ENCODE measurements at regions not wholly inside any gene's neighbourhood (a gene's known extent, or its start where the extent isn't known, plus 50 kb on each side); places are given as distances from the start of the nearest gene placed in this dataset.
"Not testable (repeated sequence)": the region's sequence is repeated elsewhere in the genome, so short reads cannot be mapped to it uniquely, and the experiment has no call there.

DNA sequence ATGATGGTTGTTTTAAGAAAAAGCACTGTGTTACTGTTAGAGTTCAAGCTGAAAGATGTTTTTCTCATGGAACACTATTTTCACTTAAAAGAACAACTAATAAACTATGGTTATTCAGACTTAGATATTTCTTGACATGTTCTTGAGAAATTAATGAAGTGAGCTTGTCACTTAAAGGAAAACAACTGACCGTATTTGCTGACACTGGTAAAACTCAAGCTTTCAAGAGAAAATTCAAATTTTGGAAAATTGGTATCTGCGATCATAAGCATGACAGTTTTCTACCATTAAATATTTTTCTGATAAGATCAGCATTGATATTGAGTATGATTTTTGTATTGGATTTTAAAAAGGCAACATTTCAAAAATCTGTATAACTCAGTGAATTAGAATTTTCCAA is 549.5 kb upstream of the ACTRT1 start:
- no peak for DNase-seq

- no peak for DNase-seq
Observed at GRCh38 chrX:128599632-128600031, 547.4 kb upstream of the ACTRT1 start.

GRCh38 chrX:128582036-128582435 is 529.8 kb upstream of the ACTRT1 start:
- DNase-seq: no peak

GRCh38 chrX:128581615-128582014 is 529.4 kb upstream of the ACTRT1 start:
- no peak for DNase-seq

- no peak for DNase-seq
Observed at GRCh38 chrX:128543114-128543513, 490.9 kb upstream of the ACTRT1 start.

- no peak for DNase-seq
Observed at GRCh38 chrX:128518508-128518907, 466.3 kb upstream of the ACTRT1 start.

GRCh38 chrX:128517691-128518090 is 465.5 kb upstream of the ACTRT1 start:
- no peak for DNase-seq

DNA sequence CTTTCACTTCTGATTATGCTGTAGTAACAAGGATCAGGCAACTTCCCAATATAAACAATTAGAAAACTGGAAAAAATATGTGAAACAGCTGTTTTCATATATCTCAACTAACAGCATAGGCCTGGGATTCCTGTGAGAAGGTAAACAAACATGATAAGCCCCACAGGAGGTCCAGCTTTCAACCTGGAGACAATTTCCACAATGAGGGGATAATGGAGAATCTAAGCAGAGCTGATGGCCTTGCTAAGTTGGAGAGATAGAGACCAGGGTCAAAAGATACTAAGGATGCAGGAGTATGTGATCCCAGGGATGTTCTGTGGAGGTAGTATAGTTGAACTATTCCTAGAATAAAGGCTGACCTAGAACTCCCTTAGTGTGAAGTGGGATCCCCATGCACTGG is 452.3 kb upstream of the ACTRT1 start:
- no peak for DNase-seq

DNA sequence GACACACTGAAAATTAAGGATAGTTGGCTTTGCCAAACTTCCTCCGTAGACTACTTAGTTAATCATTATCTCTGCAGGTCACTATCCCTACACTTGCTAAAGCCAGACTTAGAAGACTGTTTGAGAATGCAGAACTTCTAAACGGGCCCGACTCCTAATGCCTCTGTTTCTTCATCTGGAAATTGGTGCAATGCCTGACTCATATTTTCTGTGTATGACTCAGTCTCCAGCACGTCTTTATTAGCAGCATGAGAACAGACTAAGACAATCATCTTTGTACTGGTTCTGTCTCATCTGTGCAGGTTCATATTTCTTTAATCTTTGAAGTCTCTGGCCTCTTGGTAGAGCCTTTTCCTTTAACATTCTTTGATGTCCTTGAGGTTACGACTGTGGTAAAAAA is 411.9 kb upstream of the ACTRT1 start:
- DNase-seq: no peak

GRCh38 chrX:128460835-128461234 is 408.6 kb upstream of the ACTRT1 start:
- no peak for DNase-seq

- no peak for DNase-seq
Observed at GRCh38 chrX:128458888-128459287, 406.7 kb upstream of the ACTRT1 start.

GRCh38 chrX:128457674-128458073 is 405.5 kb upstream of the ACTRT1 start:
- no peak for DNase-seq

- no peak for DNase-seq
Observed at GRCh38 chrX:128439159-128439558, 387.0 kb upstream of the ACTRT1 start.

- no peak for DNase-seq
Observed at GRCh38 chrX:128438082-128438481, 385.9 kb upstream of the ACTRT1 start.

- no peak for DNase-seq
Observed at GRCh38 chrX:128436397-128437103, 384.3 kb upstream of the ACTRT1 start.

GRCh38 chrX:128425546-128425945 is 373.3 kb upstream of the ACTRT1 start:
- DNase-seq: no peak

GRCh38 chrX:128408842-128409241 is 356.6 kb upstream of the ACTRT1 start:
- no peak for DNase-seq

DNA sequence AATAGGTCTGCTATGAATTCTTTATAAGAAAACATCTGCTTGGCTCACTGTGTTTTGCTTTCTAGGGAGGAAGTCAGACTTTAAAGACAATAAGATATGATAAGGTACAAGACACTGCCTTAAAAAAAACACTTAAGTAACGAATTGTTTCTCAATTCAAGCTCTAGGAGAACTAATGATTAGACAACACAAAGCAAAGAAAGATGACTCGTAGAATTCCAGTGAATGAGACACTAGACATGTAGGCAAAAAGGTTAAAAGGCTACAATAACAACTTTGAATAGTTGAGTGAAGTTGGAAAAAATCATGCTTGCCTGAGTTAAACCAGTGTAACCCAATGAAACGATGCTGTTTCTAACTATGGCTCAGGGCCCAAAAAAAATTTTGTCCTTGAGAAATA is 344.4 kb upstream of the ACTRT1 start:
- no peak for DNase-seq

DNA sequence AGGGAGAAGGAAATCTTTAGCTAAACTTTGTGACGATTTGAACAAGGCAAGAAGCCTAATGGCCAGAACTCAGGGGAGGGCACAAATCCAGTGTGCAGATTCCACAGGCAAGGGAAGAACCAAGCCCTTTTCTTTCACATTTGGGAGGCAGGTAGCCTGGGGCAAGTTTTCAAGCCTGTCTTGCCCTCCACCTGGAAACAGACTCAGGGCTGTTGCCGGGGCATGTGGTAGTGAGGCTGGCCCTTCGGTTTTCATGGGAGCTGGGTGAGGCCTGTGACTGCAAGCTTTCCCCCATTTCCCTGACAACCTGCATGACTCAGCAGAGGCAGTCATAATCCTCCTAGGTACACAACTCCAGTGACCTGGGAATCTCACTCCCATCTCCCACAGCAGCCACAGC is 331.6 kb upstream of the ACTRT1 start:
- DNase-seq: not testable (repeated sequence)

- no peak for DNase-seq
Observed at GRCh38 chrX:128365492-128365891, 313.3 kb upstream of the ACTRT1 start.

DNA sequence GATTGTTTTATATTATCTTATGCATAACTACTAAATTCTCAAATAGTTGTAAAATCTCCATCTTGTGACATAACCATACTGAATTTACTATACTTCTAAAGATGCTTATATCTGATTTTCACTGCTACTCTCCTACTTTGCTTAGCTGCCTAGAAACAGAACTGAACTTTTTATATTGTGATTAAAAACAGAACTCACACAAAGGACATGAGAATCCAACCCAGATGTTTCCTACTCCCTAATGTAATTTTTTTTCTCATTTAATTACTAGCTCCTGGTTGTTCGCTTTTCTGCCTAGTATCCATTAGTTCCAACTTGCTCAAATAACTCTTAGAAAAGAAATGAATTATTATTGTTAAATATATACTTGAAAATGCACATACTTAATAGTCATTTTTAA is 283.5 kb upstream of the ACTRT1 start:
- no peak for DNase-seq

DNA sequence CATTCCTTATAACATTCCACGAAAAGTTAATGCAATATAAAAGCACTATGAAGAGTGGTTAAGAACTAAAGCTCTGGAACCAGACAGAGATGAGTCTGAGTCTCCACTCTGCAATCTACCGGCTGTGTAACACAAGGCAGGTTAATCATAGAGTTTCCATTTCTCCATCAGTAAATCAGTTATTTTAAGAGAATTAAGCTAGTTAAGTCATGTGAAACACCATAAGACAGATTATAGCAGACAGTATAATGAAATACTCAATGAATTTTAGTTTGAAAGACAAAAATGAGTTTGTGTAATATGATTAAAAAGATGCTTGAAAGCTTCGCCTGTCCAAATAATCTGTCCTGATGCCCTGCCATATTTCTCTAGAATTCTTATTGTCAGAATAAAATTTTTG is 282.6 kb upstream of the ACTRT1 start:
- DNase-seq: no peak

DNA sequence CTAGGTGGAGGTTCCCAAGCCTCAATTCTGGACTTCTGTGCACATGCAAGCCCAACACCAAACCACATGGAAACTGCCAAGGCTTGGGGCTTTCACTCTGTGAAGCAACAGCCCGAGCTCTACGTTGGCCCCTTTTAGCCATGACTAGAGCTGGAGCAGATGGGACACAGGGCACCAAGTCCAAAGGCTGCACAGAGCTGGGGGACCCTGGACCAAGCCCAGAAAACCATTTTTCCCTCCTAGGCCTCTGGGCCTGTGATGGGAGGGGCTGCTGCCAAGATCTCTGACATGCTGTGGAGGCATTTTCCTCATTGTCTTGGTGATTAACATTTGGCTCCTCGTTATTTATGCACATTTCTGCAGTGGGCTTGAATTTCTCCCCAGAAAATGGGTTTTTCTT is 258.7 kb upstream of the ACTRT1 start:
- DNase-seq: no peak

GRCh38 chrX:128309311-128309710 is 257.1 kb upstream of the ACTRT1 start:
- no peak for DNase-seq

DNA sequence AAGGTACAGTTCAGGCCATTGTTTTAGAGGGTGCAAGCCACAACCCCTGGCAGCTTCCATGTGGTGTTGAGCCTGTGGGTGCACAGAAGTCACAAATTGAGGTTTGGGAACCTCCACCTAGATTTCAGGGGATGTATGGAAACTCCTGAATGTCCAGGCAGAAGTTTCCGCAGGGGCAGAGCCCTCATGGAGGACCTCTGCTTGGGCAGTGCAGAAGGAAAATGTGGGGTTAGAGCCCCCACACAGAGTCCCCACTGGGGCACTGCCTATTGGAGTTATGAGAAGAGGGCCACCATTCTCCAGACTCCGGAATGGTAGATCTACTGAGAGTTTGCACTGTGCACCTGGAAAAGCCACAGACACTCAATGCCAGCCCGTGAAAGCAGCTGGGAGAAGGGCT is 242.0 kb upstream of the ACTRT1 start:
- no peak for DNase-seq
